Stimulated activated CD4-positive, alpha-beta T cell treated with anti-CD3 and anti-CD28 coated beads, Interleukin-1b, Interleukin-23, amount 100 ng/mL, for 4 hours (primary cell): ENCODE measurements at regions not wholly inside any gene's neighbourhood (a gene's known extent, or its start where the extent isn't known, plus 50 kb on each side); places are given as distances from the start of the nearest gene placed in this dataset.

Experiments
- DNase-seq, 2 donors: peaks; one replicate each; pipeline ENCODE4 v3.0.0-alpha.2; 2020; ENCODE audit warnings: low read depth in 2 of 2

DNA sequence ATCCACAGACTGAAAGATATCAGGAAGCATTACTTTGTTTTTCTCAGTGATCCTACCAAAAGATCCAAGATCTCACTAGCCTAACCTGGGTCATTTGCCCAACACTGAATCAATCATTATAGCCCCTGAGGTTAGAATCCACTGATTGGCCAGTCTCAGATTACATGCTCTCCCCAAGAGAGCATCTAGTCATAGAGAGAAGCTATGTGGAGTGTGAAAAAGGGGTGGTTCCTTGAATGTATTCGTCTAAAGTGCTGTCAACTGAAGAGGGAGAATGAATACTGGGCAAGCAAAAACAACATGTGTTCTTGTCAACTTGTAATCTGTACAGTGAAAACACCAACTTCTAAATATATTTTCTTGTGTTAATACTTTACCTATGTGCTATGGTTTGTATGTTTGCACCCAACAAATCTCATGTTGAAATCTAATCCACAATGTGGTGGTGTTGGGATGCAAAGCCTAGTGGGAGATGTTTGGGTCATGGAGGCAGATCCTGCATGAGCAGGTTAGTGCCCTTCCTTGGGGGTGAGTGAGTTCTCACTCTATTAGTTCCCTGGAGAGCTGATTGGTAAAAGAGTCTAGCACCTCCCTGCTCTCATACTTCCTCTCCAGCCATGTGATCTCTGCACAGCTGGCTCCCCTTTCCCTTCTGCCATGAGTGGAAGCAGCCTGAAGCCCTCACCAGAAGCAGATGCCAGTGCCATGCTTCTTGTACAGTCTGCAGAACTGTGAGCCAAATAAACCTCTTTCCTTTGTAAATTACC, 60.3 kb upstream of the PJA2 start:
- DNase-seq: no peak

DNA sequence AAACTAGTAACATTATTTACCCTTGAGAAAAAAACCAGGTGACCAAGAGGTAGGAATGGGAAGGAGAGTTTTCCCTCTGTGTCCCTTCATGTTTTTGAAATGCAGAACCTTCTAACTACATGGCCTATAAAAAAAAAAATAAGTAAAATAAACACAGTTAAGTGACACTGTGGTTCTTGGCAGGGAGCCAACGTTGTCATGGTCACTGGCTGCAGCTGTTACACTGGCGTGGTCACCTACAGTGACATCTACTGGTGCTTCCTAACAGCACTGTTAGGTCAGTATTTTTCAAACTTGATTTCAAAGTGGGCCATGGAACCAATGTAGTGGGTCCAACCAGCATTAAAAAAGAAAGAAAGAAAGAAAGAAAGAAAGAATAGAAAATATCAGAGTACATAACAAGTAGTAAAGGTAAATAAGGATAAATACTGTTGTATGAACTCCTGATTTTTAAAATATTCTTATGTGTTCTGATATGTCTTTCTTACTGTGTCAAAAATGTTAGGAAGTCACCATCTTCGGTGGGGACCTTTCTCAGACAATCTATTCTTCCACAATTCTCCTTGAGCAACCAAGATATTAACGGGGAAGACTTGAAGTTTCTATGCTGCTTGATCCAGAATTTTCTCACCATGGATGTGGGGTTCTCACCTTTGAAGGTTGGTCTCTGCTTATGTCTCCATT, 59.1 kb upstream of the PJA2 start:
- peak; percentile 36 to 41 for DNase-seq

DNA sequence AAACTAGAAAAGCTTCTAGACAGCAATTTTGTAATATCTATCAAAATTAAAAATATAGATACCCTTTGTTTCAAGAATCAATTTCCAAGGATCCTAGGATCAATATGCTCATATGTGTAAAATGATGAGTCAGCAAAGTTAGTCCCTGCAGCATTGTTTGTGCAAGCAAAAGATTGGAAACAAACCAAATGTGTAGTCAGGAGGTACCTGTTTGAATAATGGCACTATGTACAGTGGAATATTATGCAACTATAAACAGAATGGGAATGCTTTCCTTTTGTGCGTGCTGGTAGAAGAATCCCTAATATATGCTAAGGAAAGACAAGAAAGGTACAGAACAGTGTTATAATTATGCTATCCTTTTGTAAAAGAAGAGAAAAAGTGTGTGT, 58.5 kb upstream of the PJA2 start:
- DNase-seq: no peak

DNA sequence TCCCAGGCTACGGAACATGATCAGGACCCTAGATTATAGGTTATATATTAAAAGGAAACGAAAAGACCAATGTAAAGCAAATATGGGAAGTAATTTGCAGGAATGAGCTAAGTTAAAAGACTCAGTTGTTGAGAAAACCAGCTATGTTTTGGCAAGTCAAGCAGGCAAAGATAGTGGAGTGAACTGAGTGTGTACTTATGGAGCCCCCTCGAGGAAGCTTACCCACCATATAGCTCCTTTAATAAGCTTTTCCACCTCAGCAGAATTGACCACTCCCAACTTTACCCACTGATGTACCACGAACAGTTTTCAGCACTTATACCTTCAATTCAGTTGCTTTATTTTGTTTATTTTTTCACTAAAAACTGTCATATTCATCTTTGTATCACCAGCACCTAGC, 57.3 kb upstream of the PJA2 start:
- no peak for DNase-seq
